GM19397 (cell line): ENCODE measurements at regions not wholly inside any gene's neighbourhood (a gene's known extent, or its start where the extent isn't known, plus 50 kb on each side); places are given as distances from the start of the nearest gene placed in this dataset.

ENCODE experiments used
- ATAC-seq: cut with Tn5 transposase; IDR thresholded peaks from one replicate; pipeline ENCODE4 v1.9.1; 2021; ENCODE audit warnings: mild to moderate bottlenecking, moderate library complexity; ENCODE audit not compliant: unreplicated experiment

- no peak for ATAC-seq
These were observed 163.9 kb downstream of the PIK3R1 start for GRCh38 chr5:68379275-68380036.

DNA sequence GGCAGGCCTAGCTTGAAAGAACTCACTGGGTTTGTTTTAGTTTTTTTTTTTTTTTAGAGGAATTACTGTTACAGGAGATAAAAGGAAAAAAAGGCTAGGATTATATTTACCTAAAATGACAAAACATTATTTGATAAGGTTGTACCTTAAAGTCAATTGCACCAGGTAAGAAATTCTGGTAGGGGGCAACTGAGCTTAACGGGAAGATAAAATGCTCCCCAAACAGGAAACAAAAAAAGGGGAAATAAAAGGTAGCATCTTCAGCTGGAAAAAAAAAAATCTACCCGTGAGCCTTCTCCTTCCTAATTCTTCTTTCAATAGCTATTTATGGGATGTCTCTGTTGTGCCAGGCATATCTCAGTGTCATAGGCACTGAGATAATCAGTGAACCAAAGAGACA, 164.5 kb downstream of the PIK3R1 start:
- no peak for ATAC-seq

- no peak for ATAC-seq
These were observed 165.5 kb downstream of the PIK3R1 start for GRCh38 chr5:68381060-68381459.

DNA sequence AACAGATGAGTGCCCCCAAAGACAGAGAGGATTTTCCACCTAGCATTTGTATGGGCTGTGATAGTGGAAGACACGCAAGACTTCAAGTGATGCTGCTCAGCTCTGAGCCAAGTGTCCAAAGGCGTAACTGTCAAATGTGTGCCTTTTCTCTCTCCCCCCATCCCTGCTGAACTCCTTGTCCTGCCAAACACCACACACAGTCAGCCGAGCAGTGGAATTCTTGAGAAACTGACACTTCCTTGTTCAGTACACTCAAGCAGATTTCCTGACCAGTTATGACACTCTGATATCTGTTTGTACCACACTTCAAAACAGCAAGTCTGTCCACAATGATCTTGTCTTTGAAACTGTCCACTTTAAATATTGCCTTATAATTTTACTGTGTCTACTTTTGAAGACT, 166.4 kb downstream of the PIK3R1 start:
- no peak for ATAC-seq

DNA sequence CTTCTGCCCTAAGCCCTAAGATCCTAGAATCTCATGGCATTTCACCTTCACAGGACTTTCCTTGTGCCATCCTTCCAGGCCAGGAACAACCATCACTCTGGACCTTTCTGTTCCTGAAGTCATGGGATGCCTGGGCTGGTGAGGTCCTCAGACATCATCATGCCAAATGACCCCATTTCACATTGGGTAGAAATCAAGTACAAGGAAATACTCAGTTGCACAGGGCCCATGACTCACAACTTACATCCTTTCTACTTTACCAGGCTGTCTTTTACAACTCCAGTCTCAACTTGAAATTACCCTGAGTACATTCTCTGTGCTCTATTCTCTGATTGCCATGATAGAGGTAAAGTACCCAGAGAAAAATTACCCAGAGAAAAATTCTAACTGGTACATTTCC, 167.1 kb downstream of the PIK3R1 start:
- no peak for ATAC-seq

DNA sequence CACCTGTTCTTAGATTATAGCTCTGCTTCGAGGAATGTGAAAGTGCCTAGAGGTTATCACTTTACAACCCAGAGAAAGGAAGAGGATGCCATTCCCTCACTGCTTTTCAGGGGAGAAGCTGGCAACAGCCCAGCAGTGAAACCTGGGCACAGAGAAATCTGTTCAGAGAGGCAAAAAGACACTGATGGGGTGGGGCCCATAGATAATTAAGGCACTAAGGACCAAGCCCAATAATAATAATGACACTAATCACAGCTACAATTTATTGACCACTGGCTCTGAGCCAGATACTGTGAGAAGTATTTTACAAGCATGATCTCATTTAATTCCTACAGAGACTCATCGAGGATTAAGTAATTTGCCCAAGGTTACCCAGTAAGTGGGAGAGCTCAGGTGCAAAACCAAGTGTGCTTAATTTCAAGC, 168.3 kb downstream of the PIK3R1 start:
- ATAC-seq, result no peak

DNA sequence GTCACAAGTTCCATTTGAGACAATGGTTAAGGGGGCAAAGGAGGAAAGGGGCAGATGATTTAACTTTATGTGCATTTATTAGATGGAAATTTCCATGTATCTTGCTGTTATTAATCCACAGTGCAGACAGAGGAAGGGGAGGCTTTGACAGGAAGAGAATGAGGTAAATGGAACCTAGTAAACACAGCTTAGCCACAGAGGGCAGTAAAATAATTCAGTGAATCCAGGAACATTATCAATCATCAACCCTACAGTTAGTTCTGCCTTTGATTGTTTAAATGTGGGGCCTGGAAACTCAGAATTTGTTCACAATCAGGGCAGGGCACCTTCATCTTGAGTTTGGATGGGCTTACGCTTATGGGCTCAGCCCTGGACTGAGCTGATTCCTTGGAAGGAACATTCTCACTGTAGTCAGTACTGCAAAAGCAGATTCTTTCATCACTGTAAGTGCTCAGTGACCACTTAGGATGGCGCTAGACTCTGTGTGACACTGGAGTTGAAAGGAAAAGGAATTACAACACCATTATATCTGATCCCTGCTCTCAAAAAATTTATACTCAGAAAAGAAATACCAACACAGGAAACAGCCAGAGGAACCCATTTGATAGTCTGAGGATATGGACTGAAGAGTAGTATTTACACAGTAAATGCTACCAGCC, 169.5 kb downstream of the PIK3R1 start:
- no peak for ATAC-seq

GRCh38 chr5:68385936-68386335, 170.4 kb downstream of the PIK3R1 start:
- no peak for ATAC-seq

- ATAC-seq, result no peak
These were observed 171.7 kb downstream of the PIK3R1 start for GRCh38 chr5:68387074-68387796.

- no peak for ATAC-seq
These were observed 174.1 kb downstream of the PIK3R1 start for GRCh38 chr5:68389618-68390017.

- no peak for ATAC-seq
These were observed 177.1 kb downstream of the PIK3R1 start for GRCh38 chr5:68392617-68393016.

DNA sequence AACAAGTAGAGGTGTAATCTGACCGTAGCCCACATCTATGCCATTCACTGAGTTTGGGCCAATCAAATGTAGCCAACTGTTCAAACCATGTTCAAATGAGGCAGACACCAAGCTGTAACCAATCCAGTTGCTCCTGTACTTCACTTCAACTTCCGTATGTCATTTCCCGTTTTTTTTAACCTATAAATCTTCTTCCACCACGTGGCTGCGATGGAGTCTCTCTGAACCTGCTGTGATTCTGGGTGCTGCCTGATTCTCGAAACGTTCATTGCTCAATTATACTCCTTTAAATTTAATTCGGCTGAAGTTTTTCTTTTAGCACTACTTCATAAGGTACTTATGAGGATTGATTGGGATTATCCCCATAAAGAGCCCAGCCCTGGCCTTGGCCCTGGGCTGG, 179.7 kb downstream of the PIK3R1 start:
- ATAC-seq, result no peak

- no peak for ATAC-seq
These were observed 180.5 kb downstream of the PIK3R1 start for GRCh38 chr5:68395926-68396511.

DNA sequence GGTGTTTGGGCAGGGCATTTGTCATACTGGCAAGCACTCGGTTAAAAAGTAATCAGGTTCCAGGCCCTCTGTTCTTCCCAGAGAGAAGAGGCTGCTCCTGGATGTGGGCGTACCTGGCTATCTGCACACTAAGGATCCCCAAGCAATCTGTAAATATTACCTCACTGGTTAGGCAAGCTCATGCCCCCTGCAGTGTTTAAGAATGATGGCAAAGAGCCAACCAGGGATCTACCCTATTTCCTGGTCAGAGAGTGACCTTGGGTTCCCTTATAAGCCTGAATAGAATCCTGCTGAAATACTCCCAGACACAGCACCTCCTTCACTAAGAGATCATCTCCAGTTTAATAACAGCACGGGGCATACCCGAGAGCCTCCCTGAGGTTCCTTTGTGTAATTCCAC, 181.2 kb downstream of the PIK3R1 start:
- no peak for ATAC-seq

- ATAC-seq, result no peak
These were observed 182.7 kb downstream of the PIK3R1 start for GRCh38 chr5:68398146-68398812.

DNA sequence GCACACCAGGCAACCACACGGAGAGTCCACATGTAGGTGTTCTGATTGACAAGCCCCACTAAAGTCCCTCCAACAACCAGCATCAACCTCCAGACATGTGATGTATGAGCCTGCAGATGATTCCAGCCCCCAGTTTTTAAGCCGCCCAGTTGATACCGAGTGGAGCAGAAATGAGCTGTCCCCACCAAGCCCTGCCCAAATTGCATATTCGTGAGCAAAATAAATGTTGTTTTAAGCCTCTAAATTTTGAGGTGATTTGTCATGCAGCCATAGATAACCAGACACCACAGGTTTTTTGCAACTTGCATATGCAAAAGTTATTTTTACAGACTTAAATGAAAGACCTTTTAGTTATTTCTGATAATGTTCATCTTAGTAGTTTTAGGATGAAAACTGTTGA, 187.7 kb downstream of the PIK3R1 start:
- ATAC-seq, result no peak

- ATAC-seq, result no peak
These were observed 188.7 kb downstream of the PIK3R1 start for GRCh38 chr5:68404246-68404645.

DNA sequence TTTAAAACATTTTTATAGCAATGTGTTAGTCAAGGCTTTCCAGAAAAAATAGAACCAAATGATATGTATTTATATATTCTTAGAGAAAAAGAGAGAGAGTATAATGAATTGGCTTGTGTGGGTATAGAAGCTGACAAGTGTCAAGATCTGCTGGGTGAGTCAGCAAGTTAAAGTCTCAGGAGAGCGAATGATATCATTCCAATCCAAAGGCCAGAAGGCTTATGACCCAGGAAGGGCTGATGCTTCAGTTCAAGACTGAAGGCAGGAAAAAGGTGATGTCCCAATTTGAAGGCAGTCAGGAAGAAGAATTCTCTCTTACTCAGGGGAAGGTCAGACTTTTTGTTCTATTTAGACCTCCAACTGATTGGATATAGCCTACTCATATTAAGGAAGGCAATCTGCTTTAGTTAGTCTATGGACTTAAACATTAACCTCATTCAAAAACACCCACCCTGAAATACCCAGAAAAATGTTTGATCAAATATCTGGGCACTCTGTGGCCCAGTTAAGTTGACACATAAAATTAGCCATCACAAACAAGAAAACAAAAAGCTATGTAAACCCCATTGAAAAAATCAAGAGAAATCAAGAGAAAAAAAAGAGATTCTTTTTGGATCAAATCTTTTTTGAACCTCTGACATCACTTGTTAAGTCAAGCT, 189.6 kb downstream of the PIK3R1 start:
- ATAC-seq, result no peak

DNA sequence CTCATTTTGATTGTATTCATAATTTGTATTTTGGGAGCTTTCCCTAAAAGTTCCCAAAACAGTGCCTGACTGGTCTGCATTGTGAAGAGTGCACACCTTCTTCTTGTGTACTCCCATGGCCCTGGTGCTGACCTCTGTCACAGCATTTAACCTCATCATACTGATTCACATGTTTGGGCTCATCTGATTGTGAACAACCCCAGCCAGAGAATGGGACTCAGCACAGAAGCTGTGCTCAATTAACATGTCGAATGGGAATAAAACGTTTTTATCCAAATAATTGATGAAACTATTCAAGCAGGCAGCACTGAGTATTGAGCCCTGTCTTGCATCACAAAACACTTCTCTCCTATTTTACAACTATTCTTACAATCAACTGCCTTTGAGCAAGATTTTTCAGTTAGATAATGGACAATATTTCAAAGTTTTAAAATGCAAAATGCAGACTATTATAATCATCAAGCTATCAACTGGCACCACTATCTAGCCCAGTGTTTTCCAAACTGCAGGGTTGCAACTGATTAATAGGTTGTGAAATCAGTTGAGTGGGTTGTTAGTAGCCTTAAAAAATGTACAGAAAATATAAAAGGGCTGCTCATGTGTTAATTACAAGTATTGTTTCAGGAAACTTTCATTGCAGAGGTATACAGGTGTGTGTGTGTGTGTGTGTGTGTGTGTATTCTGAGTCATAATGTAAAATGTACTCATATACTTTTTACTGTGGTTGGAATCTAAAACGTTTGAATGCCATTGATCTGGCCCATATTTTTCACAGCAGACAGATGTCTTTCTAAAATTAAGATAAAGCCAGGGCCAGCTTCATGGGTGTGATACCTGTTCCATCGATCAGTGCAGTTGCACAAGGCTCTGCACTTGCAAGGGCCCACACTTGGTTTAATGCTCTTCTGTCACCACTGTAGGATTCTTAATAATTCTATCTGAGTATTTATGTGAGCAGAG, 190.5 kb downstream of the PIK3R1 start:
- ATAC-seq, result no peak
